RCC 7860 (cell line): ENCODE measurements at regions not wholly inside any gene's neighbourhood (a gene's known extent, or its start where the extent isn't known, plus 50 kb on each side); places are given as distances from the start of the nearest gene placed in this dataset.
"Not testable (repeated sequence)": the region's sequence is repeated elsewhere in the genome, so short reads cannot be mapped to it uniquely, and the experiment has no call there.

ENCODE experiments used
- DNase-seq: peaks from one replicate; pipeline ENCODE4 v3.0.0-alpha.2; 2015; ENCODE audit warnings: low spot score
- FAIRE-seq: peaks from 2 replicates; lab custom pipeline; 2012; peaks lifted over from hg19 to GRCh38; lab: Jason Lieb, UNC

GRCh38 chrX:95549552-95549951 lies 1135.1 kb upstream of the DIAPH2 start:
- DNase-seq, FAIRE-seq: not testable (repeated sequence)

GRCh38 chrX:95585321-95585720 lies 1099.3 kb upstream of the DIAPH2 start:
- DNase-seq (no peak), FAIRE-seq (no peak)

- FAIRE-seq = no peak
Measured at GRCh38 chrX:95612350-95612749, 1072.3 kb upstream of the DIAPH2 start.

GRCh38 chrX:95622200-95622599 lies 1062.4 kb upstream of the DIAPH2 start:
- no peak for FAIRE-seq
- DNase-seq = no peak

More at GRCh38 chrX:95612350-95612749, 1072.3 kb upstream of the DIAPH2 start:
- DNase-seq = no peak

- DNase-seq = no peak
- no peak for FAIRE-seq
Measured at GRCh38 chrX:95626748-95627147, 1057.9 kb upstream of the DIAPH2 start.

GRCh38 chrX:95628796-95629195 lies 1055.8 kb upstream of the DIAPH2 start:
- no peak for FAIRE-seq

GRCh38 chrX:95629737-95630136 lies 1054.9 kb upstream of the DIAPH2 start:
- FAIRE-seq = no peak
- no peak for DNase-seq

More at GRCh38 chrX:95628796-95629195, 1055.8 kb upstream of the DIAPH2 start:
- DNase-seq = no peak

GRCh38 chrX:95640226-95640625 lies 1044.4 kb upstream of the DIAPH2 start:
- no peak for DNase-seq
- FAIRE-seq = no peak

- FAIRE-seq = no peak
- DNase-seq = no peak
Measured at GRCh38 chrX:95645738-95646137, 1038.9 kb upstream of the DIAPH2 start.

- no peak for FAIRE-seq
- no peak for DNase-seq
Measured at GRCh38 chrX:95662200-95662599, 1022.4 kb upstream of the DIAPH2 start.

- DNase-seq (no peak), FAIRE-seq (no peak)
Measured at GRCh38 chrX:95666056-95666455, 1018.6 kb upstream of the DIAPH2 start.

GRCh38 chrX:95675011-95675410 lies 1009.6 kb upstream of the DIAPH2 start:
- DNase-seq = no peak
- no peak for FAIRE-seq

GRCh38 chrX:95675794-95676193 lies 1008.8 kb upstream of the DIAPH2 start:
- no peak for FAIRE-seq

GRCh38 chrX:95678679-95679078 lies 1006.0 kb upstream of the DIAPH2 start:
- no peak for DNase-seq

More at GRCh38 chrX:95675794-95676193, 1008.8 kb upstream of the DIAPH2 start:
- no peak for DNase-seq

GRCh38 chrX:95693365-95693764 lies 991.3 kb upstream of the DIAPH2 start:
- FAIRE-seq = no peak

More at GRCh38 chrX:95678679-95679078, 1006.0 kb upstream of the DIAPH2 start:
- no peak for FAIRE-seq

GRCh38 chrX:95703696-95704095 lies 980.9 kb upstream of the DIAPH2 start:
- no peak for FAIRE-seq
- DNase-seq = no peak

More at GRCh38 chrX:95693365-95693764, 991.3 kb upstream of the DIAPH2 start:
- DNase-seq = no peak

GRCh38 chrX:95716841-95717240 lies 967.8 kb upstream of the DIAPH2 start:
- DNase-seq = no peak
- no peak for FAIRE-seq

- no peak for FAIRE-seq
- no peak for DNase-seq
Measured at GRCh38 chrX:95718746-95719145, 965.9 kb upstream of the DIAPH2 start.

- FAIRE-seq = no peak
- DNase-seq = no peak
Measured at GRCh38 chrX:95721011-95721410, 963.6 kb upstream of the DIAPH2 start.

- DNase-seq (no peak), FAIRE-seq (no peak)
Measured at GRCh38 chrX:95728446-95728845, 956.2 kb upstream of the DIAPH2 start.

GRCh38 chrX:95729401-95729800 lies 955.2 kb upstream of the DIAPH2 start:
- FAIRE-seq (no peak), DNase-seq (no peak)

- FAIRE-seq (no peak), DNase-seq (no peak)
Measured at GRCh38 chrX:95733426-95733825, 951.2 kb upstream of the DIAPH2 start.

- no peak for FAIRE-seq
- DNase-seq = no peak
Measured at GRCh38 chrX:95754411-95754810, 930.2 kb upstream of the DIAPH2 start.
